H1 (cell line): ENCODE measurements at regions not wholly inside any gene's neighbourhood (a gene's known extent, or its start where the extent isn't known, plus 50 kb on each side); places are given as distances from the start of the nearest gene placed in this dataset.

Experiments
- CBX8 ChIP-seq: fragments of 300-800, 300-1000 bp; sonication (generic); IDR thresholded peaks from 2 replicates; pipeline ENCODE4 v1.7.1; 2016; ENCODE audit warnings: low read depth, low read length, borderline replicate concordance
- GTF2F1 ChIP-seq: IDR thresholded peaks from 2 replicates; pipeline ENCODE4 v1.6.1; 2012; ENCODE audit warnings: low read depth, low read length, improper control_type of control experiment, borderline replicate concordance
- HDAC2 ChIP-seq, 2 experiments: fragments of 300-600 bp in 1 of 2; sonication (generic) in 1 of 2; IDR thresholded peaks; 2 replicates each; pipeline ENCODE4 v1.6.1; 2011 to 2012; ENCODE audit warnings: low read depth in 2 of 2, low read length in 2 of 2, mild to moderate bottlenecking in 2 of 2, moderate library complexity in 2 of 2, borderline replicate concordance in 1 of 2, inconsistent platforms in 1 of 2
- HDAC6 ChIP-seq: IDR thresholded peaks from one replicate; pipeline ENCODE4 v1.7.1; 2012; ENCODE audit warnings: low read depth, mild to moderate bottlenecking, inconsistent platforms, low read length, moderate library complexity
- JUN ChIP-seq: IDR thresholded peaks from 2 replicates; pipeline ENCODE4 v1.6.1; 2011; ENCODE audit warnings: low read depth, mild to moderate bottlenecking, improper control_type of control experiment, low read length
- KDM4A ChIP-seq: IDR thresholded peaks from one replicate; pipeline ENCODE4 v1.7.1; 2012; ENCODE audit warnings: low read depth, mild to moderate bottlenecking, moderate library complexity, low read length, inconsistent platforms; ENCODE audit not compliant: severe bottlenecking
- NANOG ChIP-seq: IDR thresholded peaks from 2 replicates; pipeline ENCODE4 v1.6.1; 2011; ENCODE audit warnings: low read length, low read depth, mild to moderate bottlenecking, inconsistent platforms; ENCODE audit not compliant: insufficient read depth, poor library complexity, severe bottlenecking
- TAF1 ChIP-seq: IDR thresholded peaks from 2 replicates; pipeline ENCODE4 v1.6.1; 2011; ENCODE audit warnings: mild to moderate bottlenecking, low read depth, low read length
- TF ChIP-seq, protein P1 (sequence below): fragments of 300-600 bp; sonication (generic); IDR thresholded peaks from 2 replicates; pipeline ENCODE4 v1.7.1; 2012; ENCODE audit warnings: low read length, moderate library complexity, mild to moderate bottlenecking, inconsistent platforms; ENCODE audit not compliant: insufficient replicate concordance
- TF ChIP-seq, protein P2 (sequence below): IDR thresholded peaks from 2 replicates; pipeline ENCODE4 v1.6.1; 2011; ENCODE audit warnings: low read depth, mild to moderate bottlenecking, low read length; ENCODE audit not compliant: insufficient read depth

DNA sequence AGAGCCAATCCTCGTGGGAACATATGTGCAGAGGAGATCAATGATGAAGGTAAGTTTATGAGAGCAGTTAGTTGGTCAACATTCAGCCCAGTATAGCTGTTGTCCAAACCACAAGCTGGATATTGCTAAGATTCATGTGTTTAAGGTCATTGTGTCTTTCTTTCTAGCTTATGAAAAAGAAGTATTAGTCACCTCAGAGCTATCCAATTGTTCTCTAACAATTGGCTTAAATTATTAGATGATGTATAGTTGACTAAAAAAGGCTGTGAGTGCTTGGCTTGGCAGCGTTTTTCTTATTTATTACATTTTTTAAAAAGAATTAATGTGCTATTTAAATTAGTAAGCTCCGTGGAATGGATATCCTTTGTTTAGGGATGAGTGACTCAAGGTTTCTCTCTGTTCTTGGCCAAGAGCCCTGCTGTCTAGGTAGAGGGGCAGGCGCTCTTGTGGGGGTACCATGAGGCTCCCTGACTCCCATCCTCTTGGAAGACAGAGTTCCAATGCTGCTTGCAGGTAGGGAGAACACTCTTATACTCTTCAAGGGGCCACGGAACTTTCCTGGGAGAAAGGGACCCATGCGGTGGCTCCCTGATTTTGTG lies 487.4 kb downstream of the IRX1 start (continued):
- TF ChIP-seq, protein P1, sequence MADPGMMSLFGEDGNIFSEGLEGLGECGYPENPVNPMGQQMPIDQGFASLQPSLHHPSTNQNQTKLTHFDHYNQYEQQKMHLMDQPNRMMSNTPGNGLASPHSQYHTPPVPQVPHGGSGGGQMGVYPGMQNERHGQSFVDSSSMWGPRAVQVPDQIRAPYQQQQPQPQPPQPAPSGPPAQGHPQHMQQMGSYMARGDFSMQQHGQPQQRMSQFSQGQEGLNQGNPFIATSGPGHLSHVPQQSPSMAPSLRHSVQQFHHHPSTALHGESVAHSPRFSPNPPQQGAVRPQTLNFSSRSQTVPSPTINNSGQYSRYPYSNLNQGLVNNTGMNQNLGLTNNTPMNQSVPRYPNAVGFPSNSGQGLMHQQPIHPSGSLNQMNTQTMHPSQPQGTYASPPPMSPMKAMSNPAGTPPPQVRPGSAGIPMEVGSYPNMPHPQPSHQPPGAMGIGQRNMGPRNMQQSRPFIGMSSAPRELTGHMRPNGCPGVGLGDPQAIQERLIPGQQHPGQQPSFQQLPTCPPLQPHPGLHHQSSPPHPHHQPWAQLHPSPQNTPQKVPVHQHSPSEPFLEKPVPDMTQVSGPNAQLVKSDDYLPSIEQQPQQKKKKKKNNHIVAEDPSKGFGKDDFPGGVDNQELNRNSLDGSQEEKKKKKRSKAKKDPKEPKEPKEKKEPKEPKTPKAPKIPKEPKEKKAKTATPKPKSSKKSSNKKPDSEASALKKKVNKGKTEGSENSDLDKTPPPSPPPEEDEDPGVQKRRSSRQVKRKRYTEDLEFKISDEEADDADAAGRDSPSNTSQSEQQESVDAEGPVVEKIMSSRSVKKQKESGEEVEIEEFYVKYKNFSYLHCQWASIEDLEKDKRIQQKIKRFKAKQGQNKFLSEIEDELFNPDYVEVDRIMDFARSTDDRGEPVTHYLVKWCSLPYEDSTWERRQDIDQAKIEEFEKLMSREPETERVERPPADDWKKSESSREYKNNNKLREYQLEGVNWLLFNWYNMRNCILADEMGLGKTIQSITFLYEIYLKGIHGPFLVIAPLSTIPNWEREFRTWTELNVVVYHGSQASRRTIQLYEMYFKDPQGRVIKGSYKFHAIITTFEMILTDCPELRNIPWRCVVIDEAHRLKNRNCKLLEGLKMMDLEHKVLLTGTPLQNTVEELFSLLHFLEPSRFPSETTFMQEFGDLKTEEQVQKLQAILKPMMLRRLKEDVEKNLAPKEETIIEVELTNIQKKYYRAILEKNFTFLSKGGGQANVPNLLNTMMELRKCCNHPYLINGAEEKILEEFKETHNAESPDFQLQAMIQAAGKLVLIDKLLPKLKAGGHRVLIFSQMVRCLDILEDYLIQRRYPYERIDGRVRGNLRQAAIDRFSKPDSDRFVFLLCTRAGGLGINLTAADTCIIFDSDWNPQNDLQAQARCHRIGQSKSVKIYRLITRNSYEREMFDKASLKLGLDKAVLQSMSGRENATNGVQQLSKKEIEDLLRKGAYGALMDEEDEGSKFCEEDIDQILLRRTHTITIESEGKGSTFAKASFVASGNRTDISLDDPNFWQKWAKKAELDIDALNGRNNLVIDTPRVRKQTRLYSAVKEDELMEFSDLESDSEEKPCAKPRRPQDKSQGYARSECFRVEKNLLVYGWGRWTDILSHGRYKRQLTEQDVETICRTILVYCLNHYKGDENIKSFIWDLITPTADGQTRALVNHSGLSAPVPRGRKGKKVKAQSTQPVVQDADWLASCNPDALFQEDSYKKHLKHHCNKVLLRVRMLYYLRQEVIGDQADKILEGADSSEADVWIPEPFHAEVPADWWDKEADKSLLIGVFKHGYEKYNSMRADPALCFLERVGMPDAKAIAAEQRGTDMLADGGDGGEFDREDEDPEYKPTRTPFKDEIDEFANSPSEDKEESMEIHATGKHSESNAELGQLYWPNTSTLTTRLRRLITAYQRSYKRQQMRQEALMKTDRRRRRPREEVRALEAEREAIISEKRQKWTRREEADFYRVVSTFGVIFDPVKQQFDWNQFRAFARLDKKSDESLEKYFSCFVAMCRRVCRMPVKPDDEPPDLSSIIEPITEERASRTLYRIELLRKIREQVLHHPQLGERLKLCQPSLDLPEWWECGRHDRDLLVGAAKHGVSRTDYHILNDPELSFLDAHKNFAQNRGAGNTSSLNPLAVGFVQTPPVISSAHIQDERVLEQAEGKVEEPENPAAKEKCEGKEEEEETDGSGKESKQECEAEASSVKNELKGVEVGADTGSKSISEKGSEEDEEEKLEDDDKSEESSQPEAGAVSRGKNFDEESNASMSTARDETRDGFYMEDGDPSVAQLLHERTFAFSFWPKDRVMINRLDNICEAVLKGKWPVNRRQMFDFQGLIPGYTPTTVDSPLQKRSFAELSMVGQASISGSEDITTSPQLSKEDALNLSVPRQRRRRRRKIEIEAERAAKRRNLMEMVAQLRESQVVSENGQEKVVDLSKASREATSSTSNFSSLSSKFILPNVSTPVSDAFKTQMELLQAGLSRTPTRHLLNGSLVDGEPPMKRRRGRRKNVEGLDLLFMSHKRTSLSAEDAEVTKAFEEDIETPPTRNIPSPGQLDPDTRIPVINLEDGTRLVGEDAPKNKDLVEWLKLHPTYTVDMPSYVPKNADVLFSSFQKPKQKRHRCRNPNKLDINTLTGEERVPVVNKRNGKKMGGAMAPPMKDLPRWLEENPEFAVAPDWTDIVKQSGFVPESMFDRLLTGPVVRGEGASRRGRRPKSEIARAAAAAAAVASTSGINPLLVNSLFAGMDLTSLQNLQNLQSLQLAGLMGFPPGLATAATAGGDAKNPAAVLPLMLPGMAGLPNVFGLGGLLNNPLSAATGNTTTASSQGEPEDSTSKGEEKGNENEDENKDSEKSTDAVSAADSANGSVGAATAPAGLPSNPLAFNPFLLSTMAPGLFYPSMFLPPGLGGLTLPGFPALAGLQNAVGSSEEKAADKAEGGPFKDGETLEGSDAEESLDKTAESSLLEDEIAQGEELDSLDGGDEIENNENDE = no peak
- TF ChIP-seq GTF2F1 = no peak
- TF ChIP-seq KDM4A = no peak
- no peak for TF ChIP-seq JUN
- TF ChIP-seq CBX8 = no peak
- TF ChIP-seq NANOG = no peak
- TF ChIP-seq HDAC2 (IDR thresholded peaks at IDR 0.05; ENCODE audit: borderline replicate concordance in 1 of 2, low read depth in 2 of 2, low read length in 2 of 2) = no peak
- TF ChIP-seq, protein P2, sequence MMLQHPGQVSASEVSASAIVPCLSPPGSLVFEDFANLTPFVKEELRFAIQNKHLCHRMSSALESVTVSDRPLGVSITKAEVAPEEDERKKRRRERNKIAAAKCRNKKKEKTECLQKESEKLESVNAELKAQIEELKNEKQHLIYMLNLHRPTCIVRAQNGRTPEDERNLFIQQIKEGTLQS = no peak
- TF ChIP-seq TAF1 = no peak
- TF ChIP-seq HDAC6 = no peak
